GM12891 (cell line): ENCODE measurements at regions not wholly inside any gene's neighbourhood (a gene's known extent, or its start where the extent isn't known, plus 50 kb on each side); places are given as distances from the start of the nearest gene placed in this dataset.
A peak's percentile ranks its signal among the peaks of the same experiment; 100 is the strongest.

Source experiments
- DNase-seq: peaks from one replicate; pipeline ENCODE4 v3.0.0; 2011; ENCODE audit warnings: low spot score; ENCODE audit not compliant: insufficient read length
- FAIRE-seq: peaks from 2 replicates; lab custom pipeline; 2011; peaks lifted over from hg19 to GRCh38; lab: Jason Lieb, UNC
- PAX5 ChIP-seq: IDR thresholded peaks from 2 replicates; pipeline ENCODE4 v1.6.1; 2011; ENCODE audit warnings: low read length, moderate library complexity, mild to moderate bottlenecking; ENCODE audit not compliant: insufficient read depth, severe bottlenecking
- POLR2A ChIP-seq: IDR thresholded peaks from 2 replicates; pipeline ENCODE4 v1.6.1; 2011; ENCODE audit warnings: low read depth, low read length, control low read depth
- POLR2AphosphoS5 ChIP-seq: IDR thresholded peaks from 2 replicates; pipeline ENCODE4 v1.6.1; 2011; ENCODE audit warnings: low read depth, low read length, control low read depth
- POU2F2 ChIP-seq: IDR thresholded peaks from 2 replicates; pipeline ENCODE4 v1.6.1; 2011; ENCODE audit warnings: low read depth, mild to moderate bottlenecking, control low read depth, low read length, moderate library complexity
- SPI1 ChIP-seq: IDR thresholded peaks from 2 replicates; pipeline ENCODE4 v1.6.1; 2011; ENCODE audit warnings: low read depth, low read length, control low read depth
- TAF1 ChIP-seq: IDR thresholded peaks from 2 replicates; pipeline ENCODE4 v1.6.1; 2011; ENCODE audit warnings: low read depth, low read length, control low read depth

GRCh38 chr17:79521225-79521624 lies 89.6 kb downstream of the RBFOX3 start:
- TF ChIP-seq PAX5: no peak
- TF ChIP-seq POLR2A: no peak
- TF ChIP-seq POU2F2: no peak
- no peak for TF ChIP-seq POLR2AphosphoS5
- no peak for TF ChIP-seq TAF1
- TF ChIP-seq SPI1: no peak
- peak; percentile 47 for FAIRE-seq
- no peak for DNase-seq

GRCh38 chr17:79520167-79521165 lies 90.4 kb downstream of the RBFOX3 start:
- no peak for TF ChIP-seq SPI1
- TF ChIP-seq PAX5: no peak
- no peak for TF ChIP-seq POU2F2
- TF ChIP-seq POLR2AphosphoS5: no peak
- no peak for TF ChIP-seq POLR2A
- TF ChIP-seq TAF1: no peak
- DNase-seq (no peak), FAIRE-seq (no peak)

GRCh38 chr17:79519601-79520000 lies 91.2 kb downstream of the RBFOX3 start:
- TF ChIP-seq POLR2AphosphoS5 (no peak), TAF1 (no peak), POU2F2 (no peak), SPI1 (no peak), POLR2A (no peak), PAX5 (no peak)
- no peak for DNase-seq
- FAIRE-seq: no peak

GRCh38 chr17:79518585-79519523 lies 92.0 kb downstream of the RBFOX3 start:
- FAIRE-seq (no peak), DNase-seq (no peak)
- TF ChIP-seq POU2F2: no peak
- no peak for TF ChIP-seq TAF1
- TF ChIP-seq SPI1: no peak
- TF ChIP-seq POLR2A: no peak
- TF ChIP-seq POLR2AphosphoS5: no peak
- no peak for TF ChIP-seq PAX5

- no peak for FAIRE-seq
- TF ChIP-seq POU2F2: no peak
- no peak for TF ChIP-seq TAF1
- TF ChIP-seq SPI1: no peak
- no peak for TF ChIP-seq POLR2AphosphoS5
- no peak for TF ChIP-seq PAX5
- TF ChIP-seq POLR2A: no peak
- DNase-seq: no peak
Observed at GRCh38 chr17:79517827-79518584, 92.8 kb downstream of the RBFOX3 start.

GRCh38 chr17:79515646-79516571 lies 94.9 kb downstream of the RBFOX3 start:
- DNase-seq: no peak
- no peak for FAIRE-seq
- TF ChIP-seq PAX5: no peak
- no peak for TF ChIP-seq POLR2AphosphoS5
- TF ChIP-seq POU2F2: no peak
- TF ChIP-seq SPI1: no peak
- no peak for TF ChIP-seq POLR2A

- DNase-seq (no peak), FAIRE-seq (no peak)
- TF ChIP-seq POU2F2 (no peak), POLR2A (no peak), POLR2AphosphoS5 (no peak), PAX5 (no peak), TAF1 (no peak), SPI1 (no peak)
Observed at GRCh38 chr17:79515110-79515509, 95.7 kb downstream of the RBFOX3 start.

GRCh38 chr17:79513820-79514535 lies 96.9 kb downstream of the RBFOX3 start:
- TF ChIP-seq PAX5 (no peak), POU2F2 (no peak), POLR2AphosphoS5 (no peak), TAF1 (no peak), SPI1 (no peak), POLR2A (no peak)
- FAIRE-seq: no peak
- DNase-seq: no peak
